Mesenchymal stem cell (in vitro differentiated cells and primary cell): ENCODE measurements at regions not wholly inside any gene's neighbourhood (a gene's known extent, or its start where the extent isn't known, plus 50 kb on each side); places are given as distances from the start of the nearest gene placed in this dataset.
"Not testable (repeated sequence)": the region's sequence is repeated elsewhere in the genome, so short reads cannot be mapped to it uniquely, and the experiment has no call there.

ENCODE experiments used
- DNase-seq: peaks from one replicate; pipeline ENCODE4 v3.0.0-alpha.2; 2013
- H2AFZ ChIP-seq: one replicate; pipeline ENCODE4 v1.6.1; 2013; ENCODE audit warnings: low read depth, mild to moderate bottlenecking, control low read depth, inconsistent platforms, low read length, moderate library complexity
- H2AK5ac ChIP-seq: 2 replicates; pipeline ENCODE4 v1.6.1; 2013; ENCODE audit warnings: low read length, moderate library complexity, mild to moderate bottlenecking, inconsistent platforms; ENCODE audit not compliant: severe bottlenecking
- H2BK120ac ChIP-seq: one replicate; pipeline ENCODE4 v1.6.1; 2013; ENCODE audit warnings: low read depth, mild to moderate bottlenecking, inconsistent platforms, low read length, moderate library complexity
- H2BK12ac ChIP-seq, 2 experiments: one replicate each; pipeline ENCODE4 v1.6.1; 2013; ENCODE audit warnings: inconsistent platforms in 2 of 2, low read length in 2 of 2, mild to moderate bottlenecking in 2 of 2, moderate library complexity in 2 of 2, control low read depth in 1 of 2
- H2BK15ac ChIP-seq: one replicate; pipeline ENCODE4 v1.6.1; 2013; ENCODE audit warnings: mild to moderate bottlenecking, low read depth, inconsistent platforms; ENCODE audit not compliant: poor library complexity, severe bottlenecking
- H2BK5ac ChIP-seq: 2 replicates; pipeline ENCODE4 v1.6.1; 2013; ENCODE audit warnings: low read depth, mild to moderate bottlenecking, low read length, control low read depth, inconsistent platforms; ENCODE audit not compliant: poor library complexity, severe bottlenecking
- H3K14ac ChIP-seq, 2 experiments: one replicate each; pipeline ENCODE4 v1.6.1; 2013; ENCODE audit warnings: inconsistent platforms in 2 of 2, low read length in 2 of 2, control low read depth in 1 of 2, mild to moderate bottlenecking in 1 of 2, moderate library complexity in 1 of 2
- H3K18ac ChIP-seq, 2 experiments: one replicate each; pipeline ENCODE4 v1.6.1; 2013; ENCODE audit warnings: inconsistent platforms in 2 of 2, low read length in 2 of 2, control low read depth in 1 of 2, low read depth in 1 of 2, mild to moderate bottlenecking in 1 of 2
- H3K23ac ChIP-seq, 2 experiments: one replicate each; pipeline ENCODE4 v1.6.1; 2013; ENCODE audit warnings: inconsistent platforms in 2 of 2, low read length in 2 of 2, mild to moderate bottlenecking in 2 of 2, moderate library complexity in 2 of 2, control low read depth in 1 of 2
- H3K27ac ChIP-seq: 2 replicates; pipeline ENCODE4 v1.5.1; 2013; ENCODE audit warnings: mild to moderate bottlenecking, moderate library complexity, low read length, control low read depth, inconsistent platforms; ENCODE audit not compliant: poor library complexity, severe bottlenecking
- H3K27me3 ChIP-seq, 2 experiments: 2 replicates each; pipeline versions ENCODE4 v1.6.1 to v1.7.0; 2013; ENCODE audit warnings: low read length in 2 of 2, mild to moderate bottlenecking in 2 of 2, moderate library complexity in 2 of 2, control low read depth in 1 of 2, inconsistent platforms in 1 of 2; ENCODE audit not compliant: control insufficient read depth in 1 of 2, insufficient read depth in 1 of 2
- H3K36me3 ChIP-seq, 2 experiments: 2 replicates each; pipeline versions ENCODE4 v1.6.1 to v1.7.0; 2013; ENCODE audit warnings: low read length in 2 of 2, control low read depth in 1 of 2, inconsistent platforms in 1 of 2, low read depth in 1 of 2, mild to moderate bottlenecking in 1 of 2; ENCODE audit not compliant: insufficient read depth in 2 of 2, control insufficient read depth in 1 of 2
- H3K4ac ChIP-seq, 2 experiments: one replicate each; pipeline ENCODE4 v1.6.1; 2013; ENCODE audit warnings: inconsistent platforms in 2 of 2, low read length in 2 of 2, mild to moderate bottlenecking in 2 of 2, moderate library complexity in 2 of 2, control low read depth in 1 of 2, low read depth in 1 of 2
- H3K4me1 ChIP-seq: 2 replicates; pipeline ENCODE4 v1.6.1; 2013; ENCODE audit warnings: low read depth, low read length, control low read depth; ENCODE audit not compliant: control insufficient read depth, insufficient read depth
- H3K4me2 ChIP-seq: 2 replicates; pipeline ENCODE4 v1.6.1; 2013; ENCODE audit warnings: low read length, mild to moderate bottlenecking, inconsistent platforms; ENCODE audit not compliant: poor library complexity, severe bottlenecking
- H3K4me3 ChIP-seq, 2 experiments: 2 replicates each; pipeline versions ENCODE4 v1.5.1 to v1.7.0; 2013; ENCODE audit warnings: low read length in 2 of 2, mild to moderate bottlenecking in 2 of 2, control low read depth in 1 of 2, low read depth in 1 of 2; ENCODE audit not compliant: insufficient read depth in 1 of 2
- H3K79me1 ChIP-seq: replicated peaks from 2 replicates; pipeline ENCODE4 v1.6.1; 2013; ENCODE audit warnings: mild to moderate bottlenecking, control low read depth, low read length, inconsistent platforms; ENCODE audit not compliant: poor library complexity, severe bottlenecking
- H3K9ac ChIP-seq: 2 replicates; pipeline ENCODE4 v1.7.0; 2013; ENCODE audit warnings: mild to moderate bottlenecking, low read length, moderate library complexity
- H3K9me3 ChIP-seq: 2 replicates; pipeline ENCODE4 v1.7.0; 2013; ENCODE audit warnings: mild to moderate bottlenecking, low read length; ENCODE audit not compliant: control insufficient read depth
- H4K8ac ChIP-seq: one replicate; pipeline ENCODE4 v1.6.1; 2013; ENCODE audit warnings: inconsistent platforms, mild to moderate bottlenecking, low read length, moderate library complexity
- H4K91ac ChIP-seq: one replicate; pipeline ENCODE4 v1.6.1; 2013; ENCODE audit warnings: mild to moderate bottlenecking, low read length, inconsistent platforms
- WGBS: methylation state at CpG from one replicate; pipeline ENCODE4 v1.1.7; 2013; ENCODE audit warnings: mixed read lengths; 5-methylcytosine and 5-hydroxymethylcytosine counted together

- no peak overlapping the region for H3K9ac ChIP-seq
- no peak overlapping the region for H4K8ac ChIP-seq
- no peak overlapping the region for H3K4ac ChIP-seq
- H2BK12ac ChIP-seq = no peak overlapping the region
- no peak overlapping the region for H3K4me2 ChIP-seq
- H2BK15ac ChIP-seq = no peak overlapping the region
- no peak overlapping the region for H3K23ac ChIP-seq
- no peak overlapping the region for H2AK5ac ChIP-seq
- no peaks in the 10 kb centered on the region for H3K36me3 ChIP-seq
- no peak overlapping the region for H3K14ac ChIP-seq
- H4K91ac ChIP-seq = no peak overlapping the region
- H3K79me1 ChIP-seq = no peaks in the 10 kb centered on the region
- H3K27ac ChIP-seq = no peak overlapping the region
- no peak overlapping the region for H2BK5ac ChIP-seq
- no peak overlapping the region for H3K18ac ChIP-seq
- no peak for DNase-seq
- no peaks in the 10 kb centered on the region for H3K9me3 ChIP-seq
- WGBS = 52% methylated on average over 2 of the region's 2 CpGs
- no peak overlapping the region for H3K4me3 ChIP-seq
- H2BK120ac ChIP-seq = no peak overlapping the region
- H2AFZ ChIP-seq = no peak overlapping the region
- H3K27me3 ChIP-seq = no peaks in the 10 kb centered on the region
- peaks cover 1% of the 10 kb centered on the region for H3K4me1 ChIP-seq
Measured at GRCh38 chr5:15283076-15283475, 216.9 kb upstream of the FBXL7 start.

DNA sequence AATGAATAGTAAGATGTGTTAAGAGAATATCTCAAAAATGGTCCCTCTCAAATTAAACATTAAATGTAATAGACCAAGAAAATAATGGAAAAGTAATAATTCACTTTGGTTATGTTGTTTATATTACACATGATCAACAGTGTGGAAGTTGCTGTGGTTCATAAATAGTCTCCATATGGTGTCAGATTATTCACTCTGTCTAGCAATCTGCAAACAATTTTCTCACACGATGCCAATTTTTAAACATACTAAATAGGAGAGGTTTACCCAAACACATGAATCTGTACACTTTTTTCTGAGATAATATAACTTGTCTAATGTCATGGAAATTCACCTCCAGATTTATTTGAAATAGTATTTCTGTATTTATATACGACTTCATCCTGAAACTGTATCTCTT, 217.4 kb upstream of the FBXL7 start:
- no peak overlapping the region for H2BK12ac ChIP-seq
- WGBS = no CpG with 5 or more reads among the region's 2 CpGs

DNA sequence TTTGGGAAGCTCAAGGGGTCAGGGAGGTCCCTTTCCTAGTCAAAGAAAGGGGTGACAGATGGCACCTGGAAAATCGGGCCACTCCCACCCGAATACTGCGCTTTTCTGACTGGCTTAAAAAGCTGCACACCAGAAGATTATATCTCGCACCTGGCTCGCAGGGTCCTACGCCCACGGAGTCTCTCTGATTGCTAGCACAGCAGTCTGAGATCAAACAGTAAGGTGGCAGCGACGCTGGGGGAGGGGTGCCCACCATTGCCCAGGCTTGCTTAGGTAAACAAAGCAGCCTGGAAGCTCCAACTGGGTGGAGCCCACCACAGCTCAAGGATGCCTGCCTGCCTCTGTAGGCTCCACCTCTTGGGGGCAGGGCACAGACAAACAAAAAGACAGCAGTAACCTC, 228.4 kb upstream of the FBXL7 start:
- H3K14ac ChIP-seq, H3K27ac ChIP-seq, H4K91ac ChIP-seq, H3K4me1 ChIP-seq, H3K18ac ChIP-seq, H3K4me3 ChIP-seq, H3K4me2 ChIP-seq, H4K8ac ChIP-seq, H2BK5ac ChIP-seq, H3K36me3 ChIP-seq, H3K79me1 ChIP-seq, H2AFZ ChIP-seq, DNase-seq, H3K23ac ChIP-seq, H3K27me3 ChIP-seq, H3K9ac ChIP-seq, H2BK120ac ChIP-seq, H2BK12ac ChIP-seq, H2BK15ac ChIP-seq, H3K4ac ChIP-seq, H2AK5ac ChIP-seq: not testable (repeated sequence)
- peaks cover 12% of the 10 kb centered on the region for H3K9me3 ChIP-seq
- WGBS = 66% methylated on average over 9 of the region's 9 CpGs

More for the DNA sequence above, 217.4 kb upstream of the FBXL7 start:
- H3K9me3 ChIP-seq = no peaks in the 10 kb centered on the region
- H3K4me3 ChIP-seq = no peak overlapping the region
- no peak overlapping the region for H3K27ac ChIP-seq
- no peaks in the 10 kb centered on the region for H3K79me1 ChIP-seq
- H2BK5ac ChIP-seq = no peak overlapping the region
- DNase-seq = no peak
- no peak overlapping the region for H2BK15ac ChIP-seq
- no peaks in the 10 kb centered on the region for H3K27me3 ChIP-seq
- peaks cover 1% of the 10 kb centered on the region for H3K4me1 ChIP-seq
- H3K18ac ChIP-seq = no peak overlapping the region
- no peak overlapping the region for H3K4ac ChIP-seq
- no peaks in the 10 kb centered on the region for H3K36me3 ChIP-seq
- no peak overlapping the region for H3K23ac ChIP-seq
- no peak overlapping the region for H2BK120ac ChIP-seq
- H2AK5ac ChIP-seq = no peak overlapping the region
- no peak overlapping the region for H3K4me2 ChIP-seq
- no peak overlapping the region for H2AFZ ChIP-seq
- H4K8ac ChIP-seq = no peak overlapping the region
- H3K9ac ChIP-seq = no peak overlapping the region
- H4K91ac ChIP-seq = no peak overlapping the region
- H3K14ac ChIP-seq = no peak overlapping the region

- no CpG with 5 or more reads among the region's 2 CpGs for WGBS
- no peak overlapping the region for H2BK5ac ChIP-seq
Measured at GRCh38 chr5:15267966-15268365, 232.0 kb upstream of the FBXL7 start.

More at GRCh38 chr5:15267966-15268365, 232.0 kb upstream of the FBXL7 start:
- Histone ChIP-seq H3K36me3 (no peaks in the 10 kb centered on the region), H4K8ac (no peak overlapping the region), H2BK120ac (no peak overlapping the region), H3K27me3 (peaks cover 0 to 5% of the 10 kb centered on the region in 2 experiments), H2BK12ac (no peak overlapping the region), H3K23ac (no peak overlapping the region), H3K4ac (no peak overlapping the region), H4K91ac (no peak overlapping the region), H3K18ac (no peak overlapping the region), H2BK15ac (no peak overlapping the region), H2AK5ac (no peak overlapping the region), H3K4me2 (no peak overlapping the region), H3K4me1 (no peaks in the 10 kb centered on the region), H2AFZ (no peak overlapping the region), H3K9ac (no peak overlapping the region), H3K27ac (no peak overlapping the region), H3K14ac (no peak overlapping the region), H3K9me3 (peaks cover 12% of the 10 kb centered on the region), H3K79me1 (no peaks in the 10 kb centered on the region), H3K4me3 (no peak overlapping the region)
- DNase-seq = no peak
